HG03196 (cell line): ENCODE measurements at regions not wholly inside any gene's neighbourhood (a gene's known extent, or its start where the extent isn't known, plus 50 kb on each side); places are given as distances from the start of the nearest gene placed in this dataset.

Experiments used
- ATAC-seq: cut with Tn5 transposase; IDR thresholded peaks from one replicate; pipeline ENCODE4 v1.9.1; 2021; ENCODE audit not compliant: unreplicated experiment

GRCh38 chr12:60120199-60120598, 524.4 kb downstream of the SLC16A7 start:
- ATAC-seq, result no peak

GRCh38 chr12:60123557-60123956, 527.7 kb downstream of the SLC16A7 start:
- ATAC-seq, result no peak

- ATAC-seq, result no peak
Observed at GRCh38 chr12:60137513-60137912, 541.7 kb downstream of the SLC16A7 start.

GRCh38 chr12:60138526-60138925, 542.7 kb downstream of the SLC16A7 start:
- no peak for ATAC-seq

GRCh38 chr12:60144395-60144794, 548.6 kb downstream of the SLC16A7 start:
- ATAC-seq, result no peak

GRCh38 chr12:60148109-60148508, 552.3 kb downstream of the SLC16A7 start:
- no peak for ATAC-seq

- ATAC-seq, result no peak
Observed at GRCh38 chr12:60148831-60149230, 553.0 kb downstream of the SLC16A7 start.

- no peak for ATAC-seq
Observed at GRCh38 chr12:60152756-60153155, 556.9 kb downstream of the SLC16A7 start.

GRCh38 chr12:60159761-60160160, 563.9 kb downstream of the SLC16A7 start:
- ATAC-seq, result no peak

- no peak for ATAC-seq
Observed at GRCh38 chr12:60162988-60163720, 567.3 kb downstream of the SLC16A7 start.

- no peak for ATAC-seq
Observed at GRCh38 chr12:60165781-60166180, 570.0 kb downstream of the SLC16A7 start.

GRCh38 chr12:60168441-60168840, 572.6 kb downstream of the SLC16A7 start:
- no peak for ATAC-seq

- ATAC-seq, result no peak
Observed at GRCh38 chr12:60169904-60170303, 574.1 kb downstream of the SLC16A7 start.

GRCh38 chr12:60172266-60173211, 576.7 kb downstream of the SLC16A7 start:
- no peak for ATAC-seq

GRCh38 chr12:60173224-60174170, 577.7 kb downstream of the SLC16A7 start:
- no peak for ATAC-seq

GRCh38 chr12:60174476-60174875, 578.6 kb downstream of the SLC16A7 start:
- no peak for ATAC-seq

GRCh38 chr12:60174941-60175340, 579.1 kb downstream of the SLC16A7 start:
- ATAC-seq, result no peak

GRCh38 chr12:60176891-60177290, 581.1 kb downstream of the SLC16A7 start:
- ATAC-seq, result no peak

- no peak for ATAC-seq
Observed at GRCh38 chr12:60180298-60180697, 584.5 kb downstream of the SLC16A7 start.

GRCh38 chr12:60182354-60182753, 586.5 kb downstream of the SLC16A7 start:
- ATAC-seq, result no peak

- ATAC-seq, result no peak
Observed at GRCh38 chr12:60184096-60184495, 588.3 kb downstream of the SLC16A7 start.
